H9 (cell line): ENCODE measurements at regions not wholly inside any gene's neighbourhood (a gene's known extent, or its start where the extent isn't known, plus 50 kb on each side); places are given as distances from the start of the nearest gene placed in this dataset.

ENCODE experiments used
- DNase-seq: peaks from one replicate; pipeline ENCODE4 v3.0.0-alpha.2; 2017
- H2AFZ ChIP-seq: one replicate; pipeline ENCODE4 v1.6.1; 2013; ENCODE audit warnings: mild to moderate bottlenecking, low read length, control low read depth, moderate library complexity
- H2AK5ac ChIP-seq: 2 replicates; pipeline ENCODE4 v1.6.1; 2013; ENCODE audit warnings: low read length, control low read depth, mixed read lengths; ENCODE audit not compliant: insufficient read length
- H2BK120ac ChIP-seq: one replicate; pipeline ENCODE4 v1.6.1; 2013; ENCODE audit warnings: low read depth, mild to moderate bottlenecking, low read length, control low read depth, inconsistent platforms; ENCODE audit not compliant: poor library complexity, severe bottlenecking
- H2BK12ac ChIP-seq: 2 replicates; pipeline ENCODE4 v1.6.1; 2013; ENCODE audit warnings: low read length, control low read depth, mixed read lengths, low read depth; ENCODE audit not compliant: insufficient read length
- H2BK15ac ChIP-seq: 2 replicates; pipeline ENCODE4 v1.6.1; 2013; ENCODE audit warnings: low read depth, low read length, control low read depth
- H2BK20ac ChIP-seq: one replicate; pipeline ENCODE4 v1.6.1; 2013; ENCODE audit warnings: low read depth, mild to moderate bottlenecking, low read length, control low read depth, inconsistent platforms; ENCODE audit not compliant: poor library complexity, severe bottlenecking
- H2BK5ac ChIP-seq: 2 replicates; pipeline ENCODE4 v1.6.1; 2013; ENCODE audit warnings: low read length, control low read depth, mixed read lengths; ENCODE audit not compliant: insufficient read length
- H3K14ac ChIP-seq: 2 replicates; pipeline ENCODE4 v1.6.1; 2013; ENCODE audit warnings: low read length, control low read depth; ENCODE audit not compliant: insufficient read depth
- H3K18ac ChIP-seq: 2 replicates; pipeline ENCODE4 v1.6.1; 2013; ENCODE audit warnings: low read depth, mild to moderate bottlenecking, mixed read lengths, low read length, control low read depth; ENCODE audit not compliant: insufficient read length
- H3K23ac ChIP-seq: 2 replicates; pipeline ENCODE4 v1.6.1; 2013; ENCODE audit warnings: low read length, control low read depth, mixed read lengths, low read depth; ENCODE audit not compliant: insufficient read length
- H3K23me2 ChIP-seq: 2 replicates; pipeline ENCODE4 v1.6.1; 2013; ENCODE audit warnings: low read depth, mild to moderate bottlenecking, mixed read lengths, low read length, control low read depth; ENCODE audit not compliant: insufficient read length, poor library complexity, severe bottlenecking
- H3K27ac ChIP-seq: 2 replicates; pipeline ENCODE4 v1.5.1; 2013; ENCODE audit warnings: low read length, control low read depth, mixed read lengths, low read depth; ENCODE audit not compliant: insufficient read length
- H3K27me3 ChIP-seq: 2 replicates; pipeline ENCODE4 v1.6.1; 2013; ENCODE audit warnings: low read length, control low read depth, inconsistent platforms; ENCODE audit not compliant: insufficient read depth
- H3K4ac ChIP-seq: 2 replicates; pipeline ENCODE4 v1.6.1; 2013; ENCODE audit warnings: low read depth, mild to moderate bottlenecking, control low read depth, inconsistent platforms, low read length, moderate library complexity
- H3K4me1 ChIP-seq: 2 replicates; pipeline ENCODE4 v1.6.1; 2013; ENCODE audit warnings: low read length, control low read depth, inconsistent platforms; ENCODE audit not compliant: insufficient read depth
- H3K4me2 ChIP-seq: 2 replicates; pipeline ENCODE4 v1.6.1; 2013; ENCODE audit warnings: low read length, control low read depth, mixed read lengths; ENCODE audit not compliant: insufficient read length, insufficient read depth
- H3K56ac ChIP-seq: 2 replicates; pipeline ENCODE4 v1.6.1; 2013; ENCODE audit warnings: low read depth, mild to moderate bottlenecking, mixed read lengths, low read length, control low read depth; ENCODE audit not compliant: insufficient read length
- H3K79me1 ChIP-seq: 2 replicates; pipeline ENCODE4 v1.6.1; 2013; ENCODE audit warnings: low read depth, mild to moderate bottlenecking, moderate library complexity, low read length, control low read depth, inconsistent platforms; ENCODE audit not compliant: insufficient read depth, poor library complexity, severe bottlenecking
- H3K79me2 ChIP-seq: 2 replicates; pipeline ENCODE4 v1.6.1; 2013; ENCODE audit warnings: low read length, control low read depth, inconsistent platforms; ENCODE audit not compliant: insufficient read depth
- H3K9ac ChIP-seq: 2 replicates; pipeline ENCODE4 v1.6.1; 2013; ENCODE audit warnings: low read length, control low read depth, mixed read lengths; ENCODE audit not compliant: insufficient read length; ENCODE audit errors: extremely low read depth
- H3K9me3 ChIP-seq: one replicate; pipeline ENCODE4 v1.6.1; 2013; ENCODE audit warnings: low read depth, low read length, inconsistent platforms; ENCODE audit not compliant: control insufficient read depth
- H3T11ph ChIP-seq: one replicate; pipeline ENCODE4 v1.6.1; 2013; ENCODE audit warnings: mild to moderate bottlenecking, low read length, control low read depth, inconsistent platforms
- H4K20me1 ChIP-seq: one replicate; pipeline ENCODE4 v1.6.1; 2013; ENCODE audit not compliant: control insufficient read depth, insufficient read length, insufficient read depth
- H4K5ac ChIP-seq: 2 replicates; pipeline ENCODE4 v1.6.1; 2013; ENCODE audit warnings: low read depth, mild to moderate bottlenecking, mixed read lengths, low read length, control low read depth; ENCODE audit not compliant: insufficient read length
- H4K8ac ChIP-seq: replicated peaks from 2 replicates; pipeline ENCODE4 v1.6.1; 2013; ENCODE audit warnings: low read length, control low read depth, mixed read lengths, low read depth; ENCODE audit not compliant: insufficient read length
- H4K91ac ChIP-seq: 2 replicates; pipeline ENCODE4 v1.6.1; 2013; ENCODE audit warnings: low read depth, mild to moderate bottlenecking, moderate library complexity, mixed read lengths, low read length, control low read depth; ENCODE audit not compliant: insufficient read length
- H3K27ac Mint-ChIP-seq, 3 experiments: 2 replicates in 2 of 3; 3 replicates in 1 of 3; pipeline ENCODE4 v1.8.0; 2020 to 2021; ENCODE audit warnings: mixed read lengths in 3 of 3, mild to moderate bottlenecking in 1 of 3, moderate library complexity in 1 of 3
- H3K27me3 Mint-ChIP-seq: 2 replicates; pipeline ENCODE4 v1.8.0; 2021; ENCODE audit warnings: low read depth, mild to moderate bottlenecking, moderate library complexity, mixed read lengths
- H3K36me3 Mint-ChIP-seq, 3 experiments: 2 replicates in 2 of 3; 3 replicates in 1 of 3; pipeline ENCODE4 v1.8.0; 2020 to 2021; ENCODE audit warnings: low read depth in 3 of 3, mixed read lengths in 3 of 3; ENCODE audit not compliant: insufficient read depth in 1 of 3
- H3K4me1 Mint-ChIP-seq, 2 experiments: 2 replicates each; pipeline ENCODE4 v1.8.0; 2020; ENCODE audit warnings: mixed read lengths in 2 of 2
- H3K4me3 Mint-ChIP-seq, 2 experiments: 2 replicates in 1 of 2; 3 replicates in 1 of 2; pipeline ENCODE4 v1.8.0; 2020 to 2021; ENCODE audit warnings: mild to moderate bottlenecking in 2 of 2, mixed read lengths in 2 of 2, moderate library complexity in 1 of 2
- H3K9me3 Mint-ChIP-seq, 2 experiments: 2 replicates in 1 of 2; 3 replicates in 1 of 2; pipeline ENCODE4 v1.8.0; 2020; ENCODE audit warnings: mild to moderate bottlenecking in 2 of 2, mixed read lengths in 2 of 2, moderate library complexity in 1 of 2
- WGBS: extraction: QIAGEN DNeasy Blood & Tissue Kit; methylation state at CpG from one replicate; pipeline ENCODE4 v1.1.7; 2013; ENCODE audit warnings: missing lambda C conversion rate, low lambda C conversion rate, mixed read lengths; ENCODE audit not compliant: insufficient read length; ENCODE audit errors: extremely low coverage; 5-methylcytosine and 5-hydroxymethylcytosine counted together
- TF ChIP-seq, protein P1 (sequence below): fragments of 200-600 bp; sonication (generic); conservative IDR thresholded peaks from 3 replicates; pipeline ENCODE4 v1.8.0; 2021; ENCODE audit warnings: antibody characterized with exemption, mild to moderate bottlenecking

DNA sequence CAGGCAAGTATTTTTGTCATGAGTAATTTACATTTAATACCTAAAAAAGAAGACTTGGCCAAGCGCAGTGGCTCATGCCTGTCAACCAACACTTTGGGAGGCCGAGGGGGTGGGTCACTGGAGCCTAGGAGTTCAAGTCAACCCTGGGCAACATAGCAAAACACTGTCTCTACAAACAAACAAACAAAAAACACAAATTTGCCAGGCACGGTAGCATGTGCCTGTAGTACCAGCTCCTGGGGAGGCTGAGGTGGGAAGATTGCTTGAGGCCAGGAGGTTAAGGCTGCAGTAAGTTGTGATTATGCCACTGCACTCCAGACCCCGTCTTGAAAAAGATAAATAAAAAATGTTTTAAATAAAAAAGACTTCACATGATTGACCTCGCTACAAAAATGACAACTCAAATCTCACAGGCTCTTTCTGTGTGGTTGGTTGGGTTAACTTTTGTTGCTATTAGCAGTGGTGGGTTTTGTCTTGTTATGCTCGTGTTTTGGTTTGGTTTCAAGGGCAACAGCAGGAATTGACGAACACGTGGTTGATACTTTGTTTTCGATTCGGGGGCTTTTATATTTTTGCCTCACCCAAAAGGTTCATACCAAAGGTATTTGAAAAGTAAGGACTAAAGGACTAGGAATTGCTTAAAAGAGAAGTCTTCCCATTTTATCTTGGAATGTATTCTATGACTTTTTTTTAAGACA, 227.2 kb upstream of the MKLN1 start:
- Histone ChIP-seq H2BK20ac (no peak overlapping the region), H3K4me1 (peaks cover 2% of the 10 kb centered on the region), H4K8ac (no peak overlapping the region), H3K56ac (no peak overlapping the region), H3K23ac (no peak overlapping the region), H2AK5ac (no peak overlapping the region), H4K20me1 (no peaks in the 10 kb centered on the region), H3K79me2 (peaks cover 5% of the 10 kb centered on the region; the same call in 1 of the 2 replicates), H3K9ac (no peak overlapping the region), H3K14ac (no peak overlapping the region), H4K5ac (no peak overlapping the region), H3T11ph (no peak overlapping the region), H3K9me3 (no peaks in the 10 kb centered on the region), H4K91ac (no peak overlapping the region), H2BK12ac (no peak overlapping the region), H3K4me2 (no peak overlapping the region), H2AFZ (no peak overlapping the region), H3K23me2 (peaks cover 2% of the 10 kb centered on the region), H3K18ac (no peak overlapping the region), H3K4ac (no peak overlapping the region), H3K27me3 (no peaks in the 10 kb centered on the region), H2BK15ac (no peak overlapping the region), H3K79me1 (peaks cover 7% of the 10 kb centered on the region), H2BK120ac (no peak overlapping the region), H3K27ac (no peak overlapping the region), H2BK5ac (no peak overlapping the region)
- H3K27ac Mint-ChIP-seq: peak overlapping the region in 1 of 3 experiments; percentile 74; a peak in 1 of 7 replicates
- H3K36me3 Mint-ChIP-seq: peaks cover 0 to 6% (median 0%) of the 10 kb centered on the region in 3 experiments; a peak in 2 of 7 replicates
- whole genome bisulfite sequencing: no CpG with 5 or more reads among the region's 10 CpGs
- no peak for DNase-seq
- H3K4me3 Mint-ChIP-seq: no peak overlapping the region
- TF ChIP-seq, protein P1, sequence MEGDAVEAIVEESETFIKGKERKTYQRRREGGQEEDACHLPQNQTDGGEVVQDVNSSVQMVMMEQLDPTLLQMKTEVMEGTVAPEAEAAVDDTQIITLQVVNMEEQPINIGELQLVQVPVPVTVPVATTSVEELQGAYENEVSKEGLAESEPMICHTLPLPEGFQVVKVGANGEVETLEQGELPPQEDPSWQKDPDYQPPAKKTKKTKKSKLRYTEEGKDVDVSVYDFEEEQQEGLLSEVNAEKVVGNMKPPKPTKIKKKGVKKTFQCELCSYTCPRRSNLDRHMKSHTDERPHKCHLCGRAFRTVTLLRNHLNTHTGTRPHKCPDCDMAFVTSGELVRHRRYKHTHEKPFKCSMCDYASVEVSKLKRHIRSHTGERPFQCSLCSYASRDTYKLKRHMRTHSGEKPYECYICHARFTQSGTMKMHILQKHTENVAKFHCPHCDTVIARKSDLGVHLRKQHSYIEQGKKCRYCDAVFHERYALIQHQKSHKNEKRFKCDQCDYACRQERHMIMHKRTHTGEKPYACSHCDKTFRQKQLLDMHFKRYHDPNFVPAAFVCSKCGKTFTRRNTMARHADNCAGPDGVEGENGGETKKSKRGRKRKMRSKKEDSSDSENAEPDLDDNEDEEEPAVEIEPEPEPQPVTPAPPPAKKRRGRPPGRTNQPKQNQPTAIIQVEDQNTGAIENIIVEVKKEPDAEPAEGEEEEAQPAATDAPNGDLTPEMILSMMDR: no peak
- H3K4me1 Mint-ChIP-seq: peaks cover 28 to 31% of the 10 kb centered on the region in 2 experiments
- H3K27me3 Mint-ChIP-seq: peaks cover 11% of the 10 kb centered on the region
- no peaks in the 10 kb centered on the region for H3K9me3 Mint-ChIP-seq
